RWPE2 (cell line): ENCODE measurements at regions not wholly inside any gene's neighbourhood (a gene's known extent, or its start where the extent isn't known, plus 50 kb on each side); places are given as distances from the start of the nearest gene placed in this dataset.

ENCODE experiments used
- ATAC-seq: fragments of 200-7000 bp; cut with Tn5 transposase; 3 replicates; pipeline ENCODE4 v1.9.1; 2021; ENCODE audit warnings: low read depth
- DNase-seq: peaks from one replicate; pipeline ENCODE4 v3.0.0-alpha.2; 2020; ENCODE audit warnings: low spot score
- H3K27ac ChIP-seq: fragments of 450-650 bp; 2 replicates; pipeline ENCODE4 v1.5.1; 2017; ENCODE audit warnings: mild to moderate bottlenecking; ENCODE audit not compliant: poor library complexity, severe bottlenecking
- H3K27me3 ChIP-seq: fragments of 250-450 bp; sonication (Bioruptor Pico); 2 replicates; pipeline ENCODE4 v1.5.1; 2021; ENCODE audit warnings: mild to moderate bottlenecking, moderate library complexity; ENCODE audit not compliant: insufficient read depth, poor library complexity, severe bottlenecking
- H3K36me3 ChIP-seq: fragments of 250-450 bp; sonication (Bioruptor Pico); 2 replicates; pipeline ENCODE4 v1.5.1; 2020; ENCODE audit warnings: low read depth, mild to moderate bottlenecking, moderate library complexity
- H3K4me1 ChIP-seq: fragments of 250-450 bp; sonication (Bioruptor Pico); 2 replicates; pipeline ENCODE4 v1.5.1; 2021; ENCODE audit warnings: mild to moderate bottlenecking, moderate library complexity; ENCODE audit not compliant: insufficient read depth, poor library complexity, severe bottlenecking
- H3K4me3 ChIP-seq: fragments of 250-450 bp; sonication (Bioruptor Pico); 2 replicates; pipeline ENCODE4 v1.5.1; 2021; ENCODE audit warnings: mild to moderate bottlenecking, moderate library complexity; ENCODE audit not compliant: severe bottlenecking
- H3K9me3 ChIP-seq: fragments of 250-450 bp; sonication (Bioruptor Pico); 2 replicates; pipeline ENCODE4 v1.5.1; 2021; ENCODE audit warnings: mild to moderate bottlenecking, moderate library complexity; ENCODE audit not compliant: severe bottlenecking
- TF ChIP-seq, protein P1 (sequence below): fragments of 450-650 bp; IDR thresholded peaks from one replicate; pipeline ENCODE4 v1.5.1; 2017; ENCODE audit warnings: mild to moderate bottlenecking, moderate library complexity; ENCODE audit not compliant: poor library complexity, severe bottlenecking

DNA sequence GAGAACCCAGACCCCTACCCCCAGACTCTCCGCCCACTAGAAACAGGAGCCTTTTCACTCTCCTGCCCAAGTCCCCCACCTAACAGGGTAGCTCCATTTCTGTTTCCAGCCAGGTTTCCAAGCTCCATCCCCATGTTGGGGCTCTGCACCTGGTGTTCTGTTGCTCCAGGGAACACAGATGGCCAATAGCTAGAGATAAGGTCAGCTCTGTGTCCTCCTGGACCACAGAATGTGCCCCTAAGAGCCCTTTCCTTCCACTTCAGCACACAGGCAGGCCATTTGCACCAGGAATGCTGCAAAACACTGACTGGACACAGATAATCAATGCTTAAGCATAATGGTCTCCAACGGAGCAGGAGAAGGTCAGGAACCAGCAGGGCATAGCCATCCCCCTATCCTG is 159.4 kb downstream of the QRSL1 start:
- ATAC-seq = no peak
- Histone ChIP-seq H3K27me3 (no peaks in the 10 kb centered on the region), H3K4me3 (no peak overlapping the region), H3K4me1 (peaks cover 5% of the 10 kb centered on the region), H3K36me3 (no peaks in the 10 kb centered on the region), H3K27ac (no peak overlapping the region), H3K9me3 (no peaks in the 10 kb centered on the region)
- TF ChIP-seq, protein P1, sequence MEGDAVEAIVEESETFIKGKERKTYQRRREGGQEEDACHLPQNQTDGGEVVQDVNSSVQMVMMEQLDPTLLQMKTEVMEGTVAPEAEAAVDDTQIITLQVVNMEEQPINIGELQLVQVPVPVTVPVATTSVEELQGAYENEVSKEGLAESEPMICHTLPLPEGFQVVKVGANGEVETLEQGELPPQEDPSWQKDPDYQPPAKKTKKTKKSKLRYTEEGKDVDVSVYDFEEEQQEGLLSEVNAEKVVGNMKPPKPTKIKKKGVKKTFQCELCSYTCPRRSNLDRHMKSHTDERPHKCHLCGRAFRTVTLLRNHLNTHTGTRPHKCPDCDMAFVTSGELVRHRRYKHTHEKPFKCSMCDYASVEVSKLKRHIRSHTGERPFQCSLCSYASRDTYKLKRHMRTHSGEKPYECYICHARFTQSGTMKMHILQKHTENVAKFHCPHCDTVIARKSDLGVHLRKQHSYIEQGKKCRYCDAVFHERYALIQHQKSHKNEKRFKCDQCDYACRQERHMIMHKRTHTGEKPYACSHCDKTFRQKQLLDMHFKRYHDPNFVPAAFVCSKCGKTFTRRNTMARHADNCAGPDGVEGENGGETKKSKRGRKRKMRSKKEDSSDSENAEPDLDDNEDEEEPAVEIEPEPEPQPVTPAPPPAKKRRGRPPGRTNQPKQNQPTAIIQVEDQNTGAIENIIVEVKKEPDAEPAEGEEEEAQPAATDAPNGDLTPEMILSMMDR = no peak
- DNase-seq = no peak

- Histone ChIP-seq H3K4me1 (peaks cover 13% of the 10 kb centered on the region), H3K36me3 (no peaks in the 10 kb centered on the region), H3K4me3 (no peak overlapping the region), H3K27ac (no peak overlapping the region), H3K27me3 (no peaks in the 10 kb centered on the region), H3K9me3 (no peaks in the 10 kb centered on the region)
- TF ChIP-seq, protein P1 = no peak
- DNase-seq (no peak), ATAC-seq (no peak)
These were observed 158.2 kb downstream of the QRSL1 start for GRCh38 chr6:106787327-106788196.

DNA sequence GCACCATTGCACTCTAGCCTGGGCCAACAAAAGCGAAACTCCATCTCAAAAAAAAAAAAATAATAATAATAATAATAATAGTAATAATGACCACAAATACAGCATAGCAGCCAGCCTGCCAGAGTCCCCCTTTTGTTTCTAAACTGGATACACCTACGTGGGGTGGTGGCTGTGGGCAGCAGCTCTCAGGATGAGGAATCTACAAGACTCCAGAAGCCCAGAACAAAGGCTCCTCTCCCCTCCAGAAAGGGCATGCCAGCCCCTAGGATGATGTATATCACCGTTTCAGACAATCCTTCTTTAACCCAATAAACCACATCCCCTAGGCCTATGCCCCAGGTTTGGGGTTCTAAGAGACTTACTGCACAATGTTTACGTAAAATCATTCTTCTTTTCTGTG is 155.9 kb downstream of the QRSL1 start:
- Histone ChIP-seq H3K4me1 (peaks cover 13% of the 10 kb centered on the region), H3K27me3 (no peaks in the 10 kb centered on the region), H3K4me3 (no peak overlapping the region), H3K27ac (no peak overlapping the region), H3K36me3 (no peaks in the 10 kb centered on the region), H3K9me3 (no peaks in the 10 kb centered on the region)
- ATAC-seq (no peak), DNase-seq (no peak)
- TF ChIP-seq, protein P1 = no peak

- no peaks in the 10 kb centered on the region for H3K27me3 ChIP-seq
- H3K9me3 ChIP-seq = no peaks in the 10 kb centered on the region
- H3K27ac ChIP-seq = peak overlapping the region; percentile 48
- ATAC-seq (peak; percentile 90), DNase-seq (no peak)
- H3K36me3 ChIP-seq = no peaks in the 10 kb centered on the region
- peaks cover 13% of the 10 kb centered on the region for H3K4me1 ChIP-seq
- TF ChIP-seq, protein P1 = no peak
- no peak overlapping the region for H3K4me3 ChIP-seq
These were observed 154.5 kb downstream of the QRSL1 start for GRCh38 chr6:106783640-106784566.
